Psoas muscle (tissue), 7 donors: ENCODE measurements at regions not wholly inside any gene's neighbourhood (a gene's known extent, or its start where the extent isn't known, plus 50 kb on each side); places are given as distances from the start of the nearest gene placed in this dataset.
"Not testable (repeated sequence)": the region's sequence is repeated elsewhere in the genome, so short reads cannot be mapped to it uniquely, and the experiment has no call there.

ENCODE experiments used
- ATAC-seq, 4 donors: fragments of 200-7000 bp; cut with Tn5 transposase; one replicate each; pipeline ENCODE4 v1.9.1; 2020; ENCODE audit warnings: moderate library complexity in 3 of 4, mild to moderate bottlenecking in 2 of 4
- DNase-seq, 2 donors: peaks; one replicate each; pipeline ENCODE4 v3.0.0-alpha.2; 2020
- H3K27ac ChIP-seq: fragments of 200-600 bp; one replicate; pipeline ENCODE4 v1.8.0; 2022
- H3K27me3 ChIP-seq, 3 donors: fragments of 200-600 bp in 1 of 3; one replicate each; pipeline versions ENCODE4 v1.6.1 to v1.8.0; 2013 to 2022; ENCODE audit warnings: low read length in 2 of 3, mild to moderate bottlenecking in 2 of 3, moderate library complexity in 1 of 3; ENCODE audit not compliant: insufficient read depth in 3 of 3
- H3K36me3 ChIP-seq, 2 donors: fragments of 200-600 bp in 1 of 2; one replicate each; pipeline versions ENCODE4 v1.6.1 to v1.8.0; 2013 to 2022; ENCODE audit warnings: low read depth in 1 of 2, mild to moderate bottlenecking in 1 of 2, moderate library complexity in 1 of 2; ENCODE audit not compliant: insufficient read depth in 1 of 2
- H3K4me1 ChIP-seq: fragments of 200-600 bp; one replicate; pipeline ENCODE4 v1.8.0; 2022
- H3K4me3 ChIP-seq: fragments of 200-600 bp; one replicate; pipeline ENCODE4 v1.8.0; 2022; ENCODE audit warnings: mild to moderate bottlenecking
- H3K9me3 ChIP-seq: fragments of 200-600 bp; one replicate; pipeline ENCODE4 v1.8.0; 2022
- CTCF ChIP-seq: fragments of 200-600 bp; IDR thresholded peaks from one replicate; pipeline ENCODE4 v1.8.0; 2022; ENCODE audit warnings: antibody characterized with exemption
- WGBS, 3 donors: extraction: QIAGEN DNeasy Blood & Tissue Kit; methylation state at CpG; one replicate each; pipeline versions ENCODE4 v1.1.6 to v1.1.7; 2013; 5-methylcytosine and 5-hydroxymethylcytosine counted together
- intact Hi-C, 2 donors: fragments of 100-400 bp; cut with DNase I; formaldehyde crosslinking; loops; one replicate each; pipeline versions ENCODE4 v1.11.0 to v1.14.2; 2022
- donor health status: healthy with polysubstance abuse.
- donor health status: DM: no; HTN: no; CAD: no; lungs with moderate emphysema.
- donor health status: Bipolar disorder and iron deficiency.
- donor health status: healthy.
- donor health status: DM: yes; HTN: yes; CAD: no.
- donor health status: DM: no; HTN: no; CAD: no.
- donor health status: DM: yes; HTN: yes; CAD: no.

GRCh38 chr14:66010695-66011094 lies 475.5 kb upstream of the CCDC196 start:
- Histone ChIP-seq H3K4me3 (no peak overlapping the region), H3K9me3 (no peaks in the 10 kb centered on the region), H3K36me3 (no peaks in the 10 kb centered on the region), H3K27ac (no peak overlapping the region), H3K4me1 (no peaks in the 10 kb centered on the region), H3K27me3 (peaks cover 0 to 4% (median 0%) of the 10 kb centered on the region in 3 donors)
- intact Hi-C loops: no loop called here
- no peak for ATAC-seq
- no peak for TF ChIP-seq CTCF
- DNase-seq: no peak
- 66 to 80% (median 68%) methylated on average over 2 of the region's 2 CpGs for whole genome bisulfite sequencing, 3 donors

GRCh38 chr14:66011855-66012254 lies 474.3 kb upstream of the CCDC196 start:
- no peaks in the 10 kb centered on the region for H3K36me3 ChIP-seq
- no peaks in the 10 kb centered on the region for H3K9me3 ChIP-seq
- intact Hi-C loops: no loop called here
- WGBS, 3 donors: 65 to 79% (median 75%) methylated on average over 3 of the region's 3 CpGs
- no peak for TF ChIP-seq CTCF
- ATAC-seq (no peak), DNase-seq (no peak)
- no peak overlapping the region for H3K27ac ChIP-seq
- peaks cover 0 to 4% (median 0%) of the 10 kb centered on the region in 3 donors for H3K27me3 ChIP-seq
- H3K4me3 ChIP-seq: no peak overlapping the region
- H3K4me1 ChIP-seq: no peaks in the 10 kb centered on the region

GRCh38 chr14:66013607-66014006 lies 472.6 kb upstream of the CCDC196 start:
- H3K9me3 ChIP-seq, H3K36me3 ChIP-seq, H3K4me3 ChIP-seq, H3K4me1 ChIP-seq, ATAC-seq, DNase-seq, intact Hi-C loops, H3K27me3 ChIP-seq, H3K27ac ChIP-seq: not testable (repeated sequence)
- 68 to 77% (median 70%) methylated on average over 42 of the region's 42 CpGs for WGBS, 3 donors

GRCh38 chr14:66015071-66015780 lies 470.9 kb upstream of the CCDC196 start:
- no peak for ATAC-seq
- WGBS, 3 donors: 31 to 37% (median 31%) methylated on average over 4 of the region's 4 CpGs

GRCh38 chr14:66017927-66018326 lies 468.2 kb upstream of the CCDC196 start:
- Histone ChIP-seq H3K27me3 (no peaks in the 10 kb centered on the region), H3K27ac (no peak overlapping the region), H3K36me3 (no peaks in the 10 kb centered on the region), H3K4me3 (no peak overlapping the region), H3K4me1 (no peaks in the 10 kb centered on the region), H3K9me3 (no peaks in the 10 kb centered on the region)
- DNase-seq (no peak), ATAC-seq (no peak)
- TF ChIP-seq CTCF: no peak
- intact Hi-C loops: no loop called here
- 66 to 81% (median 70%) methylated on average over 1 of the region's 1 CpG for WGBS, 3 donors

More at GRCh38 chr14:66015071-66015780, 470.9 kb upstream of the CCDC196 start:
- intact Hi-C loops: no loop called here
- Histone ChIP-seq H3K27me3 (peaks cover 0 to 4% (median 0%) of the 10 kb centered on the region in 3 donors), H3K36me3 (no peaks in the 10 kb centered on the region), H3K27ac (no peak overlapping the region), H3K9me3 (no peaks in the 10 kb centered on the region), H3K4me1 (no peaks in the 10 kb centered on the region), H3K4me3 (no peak overlapping the region)
- DNase-seq: no peak
- no peak for TF ChIP-seq CTCF
